ENCODE measurements at regions not wholly inside any gene's neighbourhood (a gene's known extent, or its start where the extent isn't known, plus 50 kb on each side); places are given as distances from the start of the nearest gene placed in this dataset.
"Not testable (repeated sequence)": the region's sequence is repeated elsewhere in the genome, so short reads cannot be mapped to it uniquely, and the experiment has no call there.

GRCh38 chr3:72065872-72066641, 281.1 kb upstream of the PROK2 start:
- H3K27me3 ChIP-seq (replicated peaks; ENCODE audit: control insufficient read depth, insufficient read depth, low read length): no peaks in the 10 kb centered on the region
- no peak for TF ChIP-seq CTCF (IDR thresholded peaks at IDR 0.05; ENCODE audit: insufficient read depth, low read length, poor library complexity, severe bottlenecking)
- H3K4me3 ChIP-seq (replicated peaks; ENCODE audit: low read depth, low read length): no peak overlapping the region
- DNase-seq (ENCODE audit: extremely low read depth, insufficient read length): no peak
- H3K36me3 ChIP-seq (ENCODE audit: control insufficient read depth, insufficient read depth, low read length): no peaks in the 10 kb centered on the region

GRCh38 chr3:72065236-72065635, 280.3 kb upstream of the PROK2 start:
- no peak for DNase-seq (ENCODE audit: extremely low read depth, insufficient read length)
- Histone ChIP-seq H3K27me3 (replicated peaks; ENCODE audit: control insufficient read depth, insufficient read depth, low read length) (no peaks in the 10 kb centered on the region), H3K4me3 (replicated peaks; ENCODE audit: low read depth, low read length) (no peak overlapping the region), H3K36me3 (ENCODE audit: control insufficient read depth, insufficient read depth, low read length) (no peaks in the 10 kb centered on the region)
- no peak for TF ChIP-seq CTCF (IDR thresholded peaks at IDR 0.05; ENCODE audit: insufficient read depth, low read length, poor library complexity, severe bottlenecking)

- H3K36me3 ChIP-seq (ENCODE audit: control insufficient read depth, insufficient read depth, low read length); H3K27me3 ChIP-seq (replicated peaks; ENCODE audit: control insufficient read depth, insufficient read depth, low read length); H3K4me3 ChIP-seq (replicated peaks; ENCODE audit: low read depth, low read length); DNase-seq (ENCODE audit: extremely low read depth, insufficient read length): not testable (repeated sequence)
Measured at GRCh38 chr3:72064727-72065126, 279.8 kb upstream of the PROK2 start.

GRCh38 chr3:72062017-72062416, 277.1 kb upstream of the PROK2 start:
- Histone ChIP-seq H3K27me3 (replicated peaks; ENCODE audit: control insufficient read depth, insufficient read depth, low read length) (no peaks in the 10 kb centered on the region), H3K36me3 (ENCODE audit: control insufficient read depth, insufficient read depth, low read length) (no peaks in the 10 kb centered on the region), H3K4me3 (replicated peaks; ENCODE audit: low read depth, low read length) (no peak overlapping the region)
- DNase-seq (ENCODE audit: extremely low read depth, insufficient read length): no peak
- TF ChIP-seq CTCF (IDR thresholded peaks at IDR 0.05; ENCODE audit: insufficient read depth, low read length, poor library complexity, severe bottlenecking): no peak

- Histone ChIP-seq H3K36me3 (ENCODE audit: control insufficient read depth, insufficient read depth, low read length) (no peaks in the 10 kb centered on the region), H3K4me3 (replicated peaks; ENCODE audit: low read depth, low read length) (no peak overlapping the region), H3K27me3 (replicated peaks; ENCODE audit: control insufficient read depth, insufficient read depth, low read length) (no peaks in the 10 kb centered on the region)
- DNase-seq (ENCODE audit: extremely low read depth, insufficient read length): no peak
- TF ChIP-seq CTCF (IDR thresholded peaks at IDR 0.05; ENCODE audit: insufficient read depth, low read length, poor library complexity, severe bottlenecking): no peak
Measured at GRCh38 chr3:72060447-72061034, 275.6 kb upstream of the PROK2 start.

GRCh38 chr3:72058493-72059081, 273.6 kb upstream of the PROK2 start:
- no peak for DNase-seq (ENCODE audit: extremely low read depth, insufficient read length)
- H3K4me3 ChIP-seq (replicated peaks; ENCODE audit: low read depth, low read length): no peak overlapping the region
- H3K27me3 ChIP-seq (replicated peaks; ENCODE audit: control insufficient read depth, insufficient read depth, low read length): no peaks in the 10 kb centered on the region
- TF ChIP-seq CTCF (IDR thresholded peaks at IDR 0.05; ENCODE audit: insufficient read depth, low read length, poor library complexity, severe bottlenecking): no peak
- no peaks in the 10 kb centered on the region for H3K36me3 ChIP-seq (ENCODE audit: control insufficient read depth, insufficient read depth, low read length)
